GM10266 (cell line): ENCODE measurements at regions not wholly inside any gene's neighbourhood (a gene's known extent, or its start where the extent isn't known, plus 50 kb on each side); places are given as distances from the start of the nearest gene placed in this dataset.

ENCODE experiments used
- DNase-seq: peaks from one replicate; pipeline ENCODE4 v3.0.0; 2012; ENCODE audit errors: extremely low spot score
- CTCF ChIP-seq: IDR thresholded peaks from 2 replicates; pipeline ENCODE4 v1.5.1; 2012; ENCODE audit warnings: mild to moderate bottlenecking, low read depth; ENCODE audit not compliant: control insufficient read depth, insufficient read depth; ENCODE audit errors: missing control alignments

- no peak for TF ChIP-seq CTCF
- no peak for DNase-seq
Observed at GRCh38 chr16:48462106-48462740, 77.0 kb upstream of the SIAH1 start.

DNA sequence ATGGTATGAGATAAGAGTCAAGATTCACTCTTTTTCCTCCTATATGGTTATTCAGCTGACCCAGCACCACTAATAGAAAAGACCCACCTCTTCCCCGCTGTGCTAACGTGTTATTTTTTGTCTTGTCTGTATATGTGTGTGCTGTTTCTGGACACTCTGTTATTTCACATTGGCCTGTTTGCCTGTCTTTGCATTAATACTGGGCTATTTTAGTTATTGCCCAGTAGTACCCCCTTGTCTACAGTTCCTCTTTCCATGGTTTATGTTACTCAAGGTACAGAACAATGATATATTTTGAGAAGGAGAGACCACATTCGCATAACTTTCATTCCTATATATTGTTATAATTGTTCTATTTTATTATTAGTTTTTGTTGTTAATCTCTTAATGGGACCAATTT, 74.0 kb upstream of the SIAH1 start:
- TF ChIP-seq CTCF, result no peak
- DNase-seq, result no peak

DNA sequence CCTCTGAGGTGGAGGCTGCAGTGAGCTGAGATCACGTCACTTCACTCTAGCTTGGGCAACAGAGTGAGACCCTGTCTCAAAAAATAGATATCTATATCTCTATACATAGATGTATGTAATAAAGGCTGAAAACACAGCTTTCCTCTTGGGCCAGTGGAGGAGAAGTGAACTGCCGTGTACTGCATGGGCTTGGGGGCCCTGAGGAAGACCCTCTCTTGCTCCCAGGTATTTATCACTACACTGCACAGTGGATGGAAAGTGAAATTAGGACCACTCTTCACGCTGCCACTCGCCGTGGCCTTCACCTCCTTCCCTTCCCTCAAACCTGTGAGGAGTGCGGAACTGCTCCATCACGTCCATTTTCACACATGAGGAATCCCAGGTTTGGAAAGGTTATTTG, 68.8 kb upstream of the SIAH1 start:
- no peak for DNase-seq
- no peak for TF ChIP-seq CTCF

DNA sequence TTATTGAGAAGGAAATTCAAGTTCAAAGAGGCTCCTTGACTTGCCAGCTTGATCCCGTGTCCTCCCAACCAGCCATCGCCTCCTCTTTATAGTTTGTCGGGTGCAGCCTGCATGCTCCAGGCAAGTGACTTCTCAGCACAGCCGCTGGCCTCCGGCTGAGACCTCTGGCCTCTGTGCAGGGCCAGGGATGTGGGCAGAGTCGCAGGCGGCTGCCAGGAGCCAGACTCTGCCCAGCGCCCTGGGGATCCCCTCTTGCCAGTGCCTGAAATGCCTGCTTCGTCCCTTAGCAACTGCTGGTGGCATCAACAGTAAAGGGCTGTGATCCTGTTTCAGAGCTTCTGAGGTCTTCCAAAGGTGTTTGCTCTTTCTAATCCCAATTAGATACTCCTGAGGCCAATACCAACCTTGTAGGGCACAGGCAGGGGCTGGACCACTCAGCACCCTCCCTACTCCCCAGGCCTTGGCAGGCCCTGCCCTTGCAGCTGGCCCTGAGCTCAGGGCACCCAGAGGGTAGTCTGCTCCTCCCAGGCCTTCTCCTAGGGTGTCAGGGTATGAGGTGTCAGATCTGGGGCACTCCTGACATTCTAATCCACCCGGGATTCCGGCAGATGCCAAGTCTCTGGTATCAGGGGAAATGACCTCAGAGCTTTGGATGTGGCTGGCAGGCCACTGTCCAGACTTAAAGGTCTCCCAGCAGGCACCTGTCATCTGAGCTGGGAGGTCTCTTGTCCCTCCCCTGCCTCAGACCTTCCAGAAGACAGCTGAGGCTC, 68.0 kb upstream of the SIAH1 start:
- TF ChIP-seq CTCF, result no peak
- DNase-seq, result no peak

- no peak for DNase-seq
- no peak for TF ChIP-seq CTCF
Observed at GRCh38 chr16:48451323-48451722, 66.1 kb upstream of the SIAH1 start.

DNA sequence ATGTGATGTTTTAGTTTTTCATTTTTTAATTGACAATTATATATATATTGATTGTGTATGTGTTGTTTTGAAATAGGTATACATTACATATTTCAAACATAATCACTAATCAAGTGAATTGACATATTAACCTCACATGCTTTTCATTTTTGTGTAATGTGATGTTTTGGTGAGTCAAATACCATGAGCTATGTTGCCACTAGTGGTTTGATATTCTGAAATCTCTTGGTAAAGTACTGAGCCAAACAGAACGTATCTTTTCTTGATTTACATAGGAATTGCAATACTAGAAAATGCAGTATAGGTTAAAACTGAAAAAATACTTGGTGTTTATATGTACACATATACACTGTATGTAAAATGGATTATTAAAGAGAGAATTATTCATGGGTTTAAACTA, 65.2 kb upstream of the SIAH1 start:
- no peak for DNase-seq
- TF ChIP-seq CTCF, result no peak

GRCh38 chr16:48448841-48449481, 63.7 kb upstream of the SIAH1 start:
- no peak for TF ChIP-seq CTCF
- no peak for DNase-seq
